UCSD-AML1 (cell line): ENCODE measurements at regions not wholly inside any gene's neighbourhood (a gene's known extent, or its start where the extent isn't known, plus 50 kb on each side); places are given as distances from the start of the nearest gene placed in this dataset.

Source experiments
- DNase-seq: peaks from one replicate; lab custom pipeline; 2025; ENCODE audit not compliant: unreplicated experiment; lab: John Stamatoyannopoulos, UW

- no peak for DNase-seq
Observed at GRCh38 chr3:161555320-161555719, 58.7 kb downstream of the OTOL1 start.

- no peak for DNase-seq
Observed at GRCh38 chr3:161556533-161556932, 59.9 kb downstream of the OTOL1 start.

- no peak for DNase-seq
Observed at GRCh38 chr3:161556941-161557340, 60.3 kb downstream of the OTOL1 start.

GRCh38 chr3:161557445-161558150 lies 61.0 kb downstream of the OTOL1 start:
- DNase-seq, result no peak

GRCh38 chr3:161558236-161558635 lies 61.6 kb downstream of the OTOL1 start:
- peak; percentile 4 for DNase-seq

GRCh38 chr3:161559177-161559998 lies 62.8 kb downstream of the OTOL1 start:
- peak; percentile 6 for DNase-seq

- peak; percentile 17 for DNase-seq
Observed at GRCh38 chr3:161560008-161560637, 63.5 kb downstream of the OTOL1 start.

GRCh38 chr3:161567577-161568361 lies 71.2 kb downstream of the OTOL1 start:
- no peak for DNase-seq

- no peak for DNase-seq
Observed at GRCh38 chr3:161568671-161569070, 72.1 kb downstream of the OTOL1 start.

- no peak for DNase-seq
Observed at GRCh38 chr3:161571951-161572350, 75.3 kb downstream of the OTOL1 start.

GRCh38 chr3:161573136-161573535 lies 76.5 kb downstream of the OTOL1 start:
- no peak for DNase-seq

GRCh38 chr3:161575901-161576300 lies 79.3 kb downstream of the OTOL1 start:
- DNase-seq, result no peak

GRCh38 chr3:161576311-161576710 lies 79.7 kb downstream of the OTOL1 start:
- no peak for DNase-seq

- DNase-seq, result no peak
Observed at GRCh38 chr3:161576714-161577510, 80.3 kb downstream of the OTOL1 start.

- no peak for DNase-seq
Observed at GRCh38 chr3:161577662-161578061, 81.1 kb downstream of the OTOL1 start.

- no peak for DNase-seq
Observed at GRCh38 chr3:161579395-161580126, 83.0 kb downstream of the OTOL1 start.

GRCh38 chr3:161585922-161586321 lies 89.3 kb downstream of the OTOL1 start:
- no peak for DNase-seq

- no peak for DNase-seq
Observed at GRCh38 chr3:161586556-161587235, 90.1 kb downstream of the OTOL1 start.

- DNase-seq, result no peak
Observed at GRCh38 chr3:161598639-161599038, 102.0 kb downstream of the OTOL1 start.
